Femur (tissue), 1 donor: ENCODE measurements at regions not wholly inside any gene's neighbourhood (a gene's known extent, or its start where the extent isn't known, plus 50 kb on each side); places are given as distances from the start of the nearest gene placed in this dataset.
A peak's percentile ranks its signal among the peaks of the same experiment; 100 is the strongest.
"Not testable (repeated sequence)": the region's sequence is repeated elsewhere in the genome, so short reads cannot be mapped to it uniquely, and the experiment has no call there.

ENCODE experiments used
- DNase-seq: peaks from one replicate; pipeline ENCODE4 v3.0.0-alpha.2; 2017

- no peak for DNase-seq
These were observed 118.2 kb downstream of the PCDH7 start for GRCh38 chr4:30838331-30838730.

GRCh38 chr4:30839583-30840520 is 119.7 kb downstream of the PCDH7 start:
- DNase-seq: peak; percentile 36

GRCh38 chr4:30840571-30840970 is 120.4 kb downstream of the PCDH7 start:
- no peak for DNase-seq

DNA sequence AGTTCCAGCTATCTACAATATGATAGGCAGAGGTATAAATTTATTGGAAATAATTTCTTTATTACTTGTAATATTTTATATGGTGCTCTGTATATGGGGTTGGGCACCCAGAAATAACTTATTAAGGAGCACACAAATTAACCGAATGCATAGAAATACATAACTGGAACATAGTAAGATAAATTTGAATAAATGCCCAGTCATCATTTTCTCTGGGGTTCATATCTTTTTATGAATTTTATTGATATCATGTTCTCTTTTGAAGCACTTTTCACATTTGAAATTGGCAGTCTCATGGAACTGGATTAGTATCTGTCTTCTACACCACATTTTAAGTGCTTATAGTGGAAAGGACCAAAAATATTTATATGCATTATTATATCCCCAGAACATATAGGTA is 122.0 kb downstream of the PCDH7 start:
- DNase-seq: no peak

DNA sequence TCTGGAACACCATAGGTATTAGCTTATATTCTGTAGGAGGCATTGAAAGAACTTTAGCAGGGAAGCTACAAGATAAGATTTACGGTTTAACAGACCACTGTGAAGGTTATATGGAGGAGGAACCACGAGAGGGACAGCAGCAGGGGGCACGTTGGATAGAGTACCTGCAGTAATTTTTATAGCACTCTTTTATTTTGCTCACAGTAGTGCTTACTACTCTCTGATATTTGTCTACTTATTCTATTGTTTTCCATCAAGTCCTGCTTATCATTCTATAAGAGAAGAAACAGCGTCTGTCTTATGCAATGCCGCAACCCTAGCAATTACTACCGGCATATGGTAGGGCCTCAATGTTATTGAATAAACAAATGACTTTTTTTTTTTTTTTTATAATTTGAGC is 122.5 kb downstream of the PCDH7 start:
- DNase-seq: no peak

DNA sequence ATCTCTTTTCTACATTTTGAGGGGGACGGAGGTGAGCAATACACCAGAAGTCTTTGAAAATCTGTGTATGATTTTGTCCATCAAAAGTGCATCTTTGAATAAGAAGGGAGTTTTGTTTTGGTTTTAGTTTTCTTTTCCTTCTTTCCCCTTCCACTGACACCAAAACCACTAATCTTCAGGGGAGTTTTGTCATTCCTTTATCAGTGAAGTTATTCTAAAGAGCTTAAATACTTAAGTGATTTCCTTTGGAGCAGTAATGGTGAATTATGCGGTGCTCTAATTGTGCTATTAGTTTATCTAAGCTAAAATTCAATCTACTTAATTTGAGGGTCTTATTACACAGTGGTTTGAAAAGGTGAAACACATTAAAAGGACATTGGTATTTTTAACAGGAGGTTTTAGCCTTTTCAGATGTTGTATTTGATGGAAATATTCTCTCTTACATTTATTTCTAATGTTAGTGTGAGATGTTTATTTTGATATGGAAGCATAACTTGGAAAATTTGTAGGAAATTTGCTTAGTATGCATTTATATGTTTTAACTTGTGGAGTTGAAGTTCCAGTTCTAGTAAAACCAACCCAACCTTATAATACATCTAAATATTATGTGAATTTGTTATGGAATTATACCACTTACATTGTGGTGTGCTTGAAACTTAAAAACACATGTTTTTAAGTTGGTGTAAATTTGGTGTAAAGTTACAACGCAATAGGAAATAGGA is 124.9 kb downstream of the PCDH7 start:
- no peak for DNase-seq

GRCh38 chr4:30847167-30847566 is 127.0 kb downstream of the PCDH7 start:
- DNase-seq: peak; percentile 31

DNA sequence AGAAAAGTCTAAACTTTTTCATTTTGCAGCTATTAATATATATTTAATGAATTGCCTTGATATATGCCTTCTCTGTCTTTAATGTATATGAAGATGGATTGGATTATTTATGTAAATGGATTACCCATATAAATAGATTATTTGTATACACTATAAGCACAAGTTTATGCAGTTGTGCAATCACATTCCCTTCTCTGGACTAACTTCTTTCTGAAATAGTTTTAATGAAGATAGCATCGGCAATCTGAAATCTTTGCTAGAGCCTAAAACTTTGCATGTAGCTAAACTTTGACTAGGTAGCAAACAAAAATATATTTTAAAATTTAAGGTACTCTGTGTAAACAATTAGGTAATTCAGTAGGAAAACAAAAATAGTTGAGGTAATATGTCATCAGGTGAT is 127.8 kb downstream of the PCDH7 start:
- DNase-seq: no peak

DNA sequence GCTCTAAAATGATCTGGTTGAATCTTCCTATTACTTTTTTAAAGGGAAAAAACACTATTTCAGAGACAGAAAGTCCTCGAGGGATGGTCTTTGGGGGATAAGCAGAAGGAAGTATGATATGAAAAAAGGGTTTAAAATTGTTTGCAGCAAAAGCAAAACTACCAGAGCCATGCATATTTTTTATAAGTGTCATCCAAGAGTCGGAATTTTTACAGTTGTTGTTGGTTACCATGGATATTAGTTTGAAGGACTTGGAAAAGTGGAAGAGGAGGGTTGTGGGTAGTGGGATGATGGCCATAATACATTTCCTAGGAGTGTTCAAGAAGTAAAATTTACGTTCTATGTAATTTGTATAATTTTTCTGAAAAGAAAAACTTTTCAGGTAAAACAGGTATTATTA is 134.4 kb downstream of the PCDH7 start:
- DNase-seq: no peak

- DNase-seq: no peak
These were observed 135.1 kb downstream of the PCDH7 start for GRCh38 chr4:30855232-30855631.

GRCh38 chr4:30856795-30857564 is 136.8 kb downstream of the PCDH7 start:
- DNase-seq: no peak

DNA sequence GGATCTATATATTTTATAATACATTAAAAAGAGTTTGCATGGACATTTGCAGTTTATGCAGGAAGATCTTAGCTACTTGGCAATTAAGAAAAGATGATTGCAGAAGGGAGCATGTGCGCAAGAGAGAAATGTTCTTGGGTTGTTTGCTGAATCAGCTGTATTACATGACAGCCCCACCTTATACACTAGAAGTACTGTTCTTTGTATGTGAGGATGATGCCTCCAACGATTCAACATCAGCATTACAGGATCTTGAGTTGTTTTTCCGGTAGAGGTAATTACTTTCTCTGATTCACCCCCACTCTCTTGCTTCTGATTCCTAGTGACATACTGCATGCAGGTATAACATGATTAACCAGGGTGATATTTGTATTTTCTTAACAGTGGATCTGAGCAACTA is 140.8 kb downstream of the PCDH7 start:
- no peak for DNase-seq

- DNase-seq: no peak
These were observed 142.0 kb downstream of the PCDH7 start for GRCh38 chr4:30862196-30862595.

DNA sequence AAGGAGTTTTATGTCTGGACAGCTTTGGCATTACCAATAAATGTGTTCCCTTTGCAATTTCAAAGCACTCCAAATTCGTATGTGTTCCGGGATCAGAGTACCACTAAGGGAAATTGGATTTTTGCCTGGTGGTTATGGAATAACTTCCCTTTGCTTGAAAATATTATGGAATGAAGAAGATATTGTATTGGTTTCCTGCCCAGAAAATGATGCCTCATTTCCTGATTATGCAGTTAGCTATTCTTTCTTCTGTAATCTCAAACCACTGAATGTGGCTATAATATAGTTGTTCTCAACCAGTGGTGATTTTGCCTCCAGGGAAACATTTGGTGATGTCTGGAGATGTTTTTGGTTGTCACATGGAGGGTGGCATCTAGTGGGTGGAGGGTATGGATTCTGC is 142.9 kb downstream of the PCDH7 start:
- DNase-seq: no peak

GRCh38 chr4:30865691-30866090 is 145.5 kb downstream of the PCDH7 start:
- no peak for DNase-seq

DNA sequence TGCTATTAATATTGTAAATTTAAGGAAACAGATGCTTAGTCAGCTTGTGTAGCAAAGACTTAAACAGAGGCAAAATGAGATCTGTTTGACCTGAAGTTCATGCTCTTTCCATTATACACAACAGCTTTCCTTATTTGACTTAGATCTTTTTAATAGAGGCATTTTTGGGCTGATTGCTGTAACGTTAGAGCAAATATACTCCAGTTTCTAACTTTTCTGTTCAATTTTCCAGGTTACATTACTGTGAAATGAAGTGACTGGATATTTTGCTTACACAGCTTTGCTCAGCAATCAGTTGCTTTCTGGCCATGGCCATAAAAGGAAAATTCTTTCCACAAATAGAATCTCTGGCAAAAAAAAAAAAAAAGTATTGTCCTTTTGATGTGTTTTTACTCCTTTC is 146.2 kb downstream of the PCDH7 start:
- no peak for DNase-seq

GRCh38 chr4:30866907-30867306 is 146.7 kb downstream of the PCDH7 start:
- DNase-seq: no peak

DNA sequence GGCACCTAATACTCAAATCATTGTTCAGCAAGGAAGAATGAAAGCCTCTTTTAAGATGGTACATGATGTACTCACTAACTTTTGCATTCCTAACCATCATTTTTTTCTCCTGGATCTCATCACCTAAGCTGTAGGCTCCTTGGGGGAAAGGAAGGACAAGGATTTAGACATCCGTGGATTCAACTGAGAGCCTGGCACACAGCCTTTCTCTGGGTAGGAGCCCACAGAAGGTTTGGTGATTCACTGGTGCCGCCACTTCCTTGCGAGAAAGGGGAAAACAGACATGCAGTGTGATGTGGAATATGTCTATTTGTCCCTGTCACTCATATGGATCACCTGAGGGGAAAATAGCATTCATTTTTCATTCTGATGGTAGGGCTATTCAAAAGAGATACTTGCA is 147.3 kb downstream of the PCDH7 start:
- DNase-seq: no peak

- no peak for DNase-seq
These were observed 148.1 kb downstream of the PCDH7 start for GRCh38 chr4:30868111-30868895.

DNA sequence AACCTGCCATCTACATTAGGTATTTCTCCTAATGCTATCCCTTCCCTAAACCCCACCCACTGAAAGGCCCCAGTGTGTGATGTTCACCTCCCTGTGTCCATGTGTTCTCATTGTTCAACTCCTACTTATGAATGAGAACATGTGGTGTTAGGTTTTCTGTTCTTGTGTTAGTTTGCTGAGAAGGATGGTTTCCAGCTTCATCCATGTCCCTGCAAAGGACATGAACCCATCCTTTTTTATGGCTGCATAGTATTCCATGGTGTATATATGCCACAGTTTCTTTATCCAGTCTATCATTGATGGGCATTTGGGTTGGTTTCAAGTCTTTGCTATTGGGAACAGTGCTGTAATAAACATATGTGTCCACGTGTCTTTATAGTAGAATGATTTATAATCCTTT is 149.2 kb downstream of the PCDH7 start:
- DNase-seq: not testable (repeated sequence)

DNA sequence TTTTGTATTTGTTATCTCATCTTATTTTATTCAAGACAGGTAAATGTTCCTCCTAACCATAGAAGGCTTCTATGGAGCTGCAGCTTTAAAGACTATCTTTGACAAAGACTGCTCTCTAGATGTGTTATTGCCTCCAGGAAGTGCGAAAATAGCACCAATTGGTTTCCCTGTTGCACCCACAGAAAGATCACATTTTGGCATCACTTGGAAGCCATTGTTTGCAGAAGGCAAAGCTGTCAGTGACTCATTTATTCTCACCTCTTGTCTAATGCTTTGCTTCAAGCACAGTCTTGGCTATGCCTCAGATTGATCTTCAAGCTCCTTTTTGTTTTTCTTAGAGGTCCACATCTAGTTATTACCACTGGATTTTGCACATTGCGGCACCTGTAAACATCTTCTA is 150.3 kb downstream of the PCDH7 start:
- no peak for DNase-seq

DNA sequence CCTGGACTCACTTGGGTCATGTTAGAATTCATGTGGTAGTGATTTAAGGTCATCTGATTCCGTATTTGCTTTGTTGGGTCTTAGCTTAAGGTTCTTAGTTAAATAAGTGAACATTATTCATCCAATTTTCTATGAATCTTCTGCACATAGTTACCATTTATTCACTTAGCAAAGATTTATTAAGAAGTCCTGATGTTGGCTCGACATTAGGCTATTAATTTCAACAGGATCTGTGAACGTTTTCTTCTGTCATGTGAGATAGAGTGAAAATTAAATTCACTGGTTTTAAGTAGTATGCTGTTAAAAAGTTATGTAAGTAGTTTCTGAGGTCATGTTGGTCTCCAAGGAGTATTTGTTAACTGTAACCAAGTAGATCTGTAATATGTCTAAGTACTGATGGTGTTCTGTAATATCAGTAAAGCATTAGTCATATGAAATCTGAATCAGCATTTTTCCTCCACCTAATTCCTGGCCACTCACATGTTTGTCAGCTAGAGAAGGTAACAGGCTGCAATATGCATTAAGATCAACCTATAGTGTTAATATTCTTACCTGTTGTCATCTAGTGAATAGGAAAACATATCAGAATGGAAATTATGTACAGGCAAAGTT is 155.6 kb downstream of the PCDH7 start:
- no peak for DNase-seq
